IPS-20b (cell line): ENCODE measurements at regions not wholly inside any gene's neighbourhood (a gene's known extent, or its start where the extent isn't known, plus 50 kb on each side); places are given as distances from the start of the nearest gene placed in this dataset.

Experiments used
- H3K27ac ChIP-seq: one replicate; pipeline ENCODE4 v1.5.1; 2013; ENCODE audit warnings: low read length
- H3K27me3 ChIP-seq: 2 replicates; pipeline ENCODE4 v1.6.1; 2013; ENCODE audit warnings: mild to moderate bottlenecking, low read length, inconsistent platforms; ENCODE audit not compliant: insufficient read depth
- H3K36me3 ChIP-seq: 2 replicates; pipeline ENCODE4 v1.6.1; 2013; ENCODE audit warnings: low read depth, mild to moderate bottlenecking, inconsistent platforms, low read length, moderate library complexity; ENCODE audit not compliant: insufficient read depth
- H3K4me1 ChIP-seq: 2 replicates; pipeline ENCODE4 v1.6.1; 2013; ENCODE audit warnings: mild to moderate bottlenecking, control low read depth, inconsistent platforms, low read length, moderate library complexity; ENCODE audit not compliant: insufficient read depth
- H3K4me3 ChIP-seq: 2 replicates; pipeline ENCODE4 v1.5.1; 2013; ENCODE audit warnings: mild to moderate bottlenecking, low read length, inconsistent platforms
- H3K9ac ChIP-seq: 2 replicates; pipeline ENCODE4 v1.6.1; 2013; ENCODE audit warnings: low read depth, mild to moderate bottlenecking, inconsistent platforms, low read length, moderate library complexity
- H3K9me3 ChIP-seq: 2 replicates; pipeline ENCODE4 v1.6.1; 2013; ENCODE audit warnings: mild to moderate bottlenecking, low read depth, low read length, inconsistent platforms; ENCODE audit not compliant: insufficient read depth

DNA sequence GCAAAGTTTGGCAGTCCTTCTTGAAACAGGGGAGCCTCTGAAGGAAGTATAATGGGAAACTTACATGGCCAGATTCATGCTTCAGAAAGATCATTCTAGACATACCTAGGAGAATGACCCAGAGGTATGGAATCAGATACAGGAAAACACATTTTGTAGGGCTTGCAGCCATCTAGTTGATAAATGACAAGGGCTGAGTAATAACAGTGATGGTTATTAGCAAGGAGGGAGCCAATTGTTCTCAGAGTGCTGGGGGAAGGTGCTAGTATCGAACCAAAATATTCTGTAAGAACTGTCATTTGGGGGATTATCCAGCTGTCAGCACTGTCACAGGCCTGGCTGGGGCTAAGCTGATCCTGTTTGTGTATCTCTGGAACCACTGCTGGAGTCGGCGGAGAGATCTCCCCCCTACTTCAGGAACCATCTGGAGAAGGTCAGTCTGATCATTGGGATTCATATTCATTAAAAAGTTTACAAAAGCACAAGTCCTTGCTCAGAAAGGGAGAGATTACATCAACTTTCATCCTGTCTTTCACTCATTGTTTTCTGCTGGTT is 113.8 kb upstream of the THSD7B start:
- Histone ChIP-seq H3K9ac (no peak overlapping the region), H3K4me3 (no peak overlapping the region), H3K27ac (no peak overlapping the region), H3K27me3 (no peaks in the 10 kb centered on the region), H3K36me3 (no peaks in the 10 kb centered on the region), H3K9me3 (no peaks in the 10 kb centered on the region), H3K4me1 (peaks cover 7% of the 10 kb centered on the region; the same call in 1 of the 2 replicates)

DNA sequence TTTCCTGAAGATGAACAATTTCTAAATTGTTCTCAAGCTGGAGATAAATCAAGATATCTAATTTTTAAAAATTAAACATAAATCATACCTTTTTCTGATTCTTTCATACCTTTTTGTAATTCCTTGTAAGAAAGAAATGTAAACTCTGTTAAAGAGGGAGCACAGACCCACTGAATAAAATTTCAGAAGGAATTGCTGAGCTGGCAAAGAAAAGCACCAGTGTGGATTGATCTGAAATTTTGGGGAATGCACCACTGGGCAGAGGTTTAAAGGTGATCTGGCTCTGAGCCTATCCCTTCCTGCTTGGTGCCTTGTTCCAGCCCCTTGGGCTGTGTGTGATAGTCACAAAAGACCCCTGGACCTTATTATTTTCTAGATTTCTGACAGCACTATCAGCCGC is 118.3 kb upstream of the THSD7B start:
- Histone ChIP-seq H3K9me3 (no peaks in the 10 kb centered on the region), H3K4me3 (no peak overlapping the region), H3K9ac (no peak overlapping the region), H3K27ac (no peak overlapping the region), H3K36me3 (no peaks in the 10 kb centered on the region), H3K27me3 (no peaks in the 10 kb centered on the region), H3K4me1 (no peaks in the 10 kb centered on the region)

DNA sequence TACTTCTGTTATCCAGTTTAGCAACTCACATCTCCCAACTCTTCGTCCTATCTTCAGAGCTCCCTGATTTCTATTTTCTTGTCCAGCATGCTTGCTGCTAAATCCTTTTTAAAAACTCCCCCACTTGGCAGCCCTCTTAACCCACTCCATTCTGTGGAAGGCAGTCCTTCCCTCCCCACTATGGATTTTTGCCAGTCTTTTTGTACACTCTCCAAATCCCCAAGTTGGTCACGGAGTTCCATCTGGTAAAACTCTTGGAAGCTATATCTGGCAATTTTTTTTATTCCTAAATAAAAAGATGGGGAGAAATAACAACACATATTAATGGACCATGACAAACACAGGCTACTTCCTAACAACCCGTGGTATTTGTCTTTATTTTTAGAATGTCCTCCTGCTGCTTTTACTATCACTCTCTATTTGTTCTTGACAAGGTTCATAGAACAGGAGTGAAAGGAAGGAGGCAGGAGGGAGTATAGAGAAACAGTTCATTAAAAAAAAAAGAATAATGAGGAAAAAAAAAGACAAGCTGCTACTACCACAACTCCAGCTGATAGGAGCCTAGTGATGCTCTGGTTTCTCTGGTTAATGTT is 120.0 kb upstream of the THSD7B start:
- H3K9ac ChIP-seq: no peak overlapping the region
- H3K27me3 ChIP-seq: no peaks in the 10 kb centered on the region
- H3K4me1 ChIP-seq: no peaks in the 10 kb centered on the region
- no peaks in the 10 kb centered on the region for H3K36me3 ChIP-seq
- H3K27ac ChIP-seq: no peak overlapping the region
- no peaks in the 10 kb centered on the region for H3K9me3 ChIP-seq
- H3K4me3 ChIP-seq: no peak overlapping the region

DNA sequence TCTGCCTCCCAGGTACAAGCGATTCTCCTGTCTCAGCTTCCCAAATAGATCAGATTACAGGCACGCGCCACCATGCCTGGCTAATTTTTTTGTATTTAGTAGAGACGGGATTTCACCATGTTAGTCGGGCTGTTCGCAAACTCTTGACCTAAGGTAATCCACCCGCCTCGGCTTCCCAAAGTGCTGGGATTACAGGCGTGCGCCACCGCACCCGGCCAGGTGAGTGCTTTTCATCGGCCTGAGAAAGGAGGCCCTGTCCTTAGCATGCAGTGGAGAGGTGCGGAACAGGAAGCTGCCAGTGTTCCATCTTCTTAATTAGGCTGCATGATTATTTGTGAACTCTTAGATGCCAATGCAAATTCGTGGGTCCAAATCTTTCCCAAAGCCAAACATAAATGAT is 125.7 kb upstream of the THSD7B start:
- H3K27me3 ChIP-seq: no peaks in the 10 kb centered on the region
- no peaks in the 10 kb centered on the region for H3K36me3 ChIP-seq
- H3K4me1 ChIP-seq: no peaks in the 10 kb centered on the region
- H3K9ac ChIP-seq: no peak overlapping the region
- H3K4me3 ChIP-seq: no peak overlapping the region
- no peak overlapping the region for H3K27ac ChIP-seq
- H3K9me3 ChIP-seq: no peaks in the 10 kb centered on the region

DNA sequence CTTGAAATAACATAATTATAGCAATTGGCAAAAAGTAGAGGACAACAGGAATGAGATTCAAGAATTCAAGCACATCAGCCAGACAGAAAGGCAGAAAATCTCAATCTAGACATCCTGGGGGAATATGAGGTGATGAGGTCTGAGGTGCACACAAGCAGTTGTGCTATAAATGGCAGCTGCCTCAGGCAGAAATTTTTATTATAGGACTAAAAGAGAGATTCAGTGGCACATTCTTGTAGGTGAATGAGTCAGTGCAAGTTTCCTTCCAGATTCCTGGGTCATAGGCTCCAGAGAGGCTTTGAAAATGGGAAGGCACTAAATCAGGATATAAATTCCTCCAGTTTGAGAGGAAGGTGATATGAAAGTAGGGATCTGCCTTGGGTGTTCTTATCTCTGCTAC is 127.2 kb upstream of the THSD7B start:
- no peaks in the 10 kb centered on the region for H3K36me3 ChIP-seq
- H3K9ac ChIP-seq: no peak overlapping the region
- no peak overlapping the region for H3K27ac ChIP-seq

DNA sequence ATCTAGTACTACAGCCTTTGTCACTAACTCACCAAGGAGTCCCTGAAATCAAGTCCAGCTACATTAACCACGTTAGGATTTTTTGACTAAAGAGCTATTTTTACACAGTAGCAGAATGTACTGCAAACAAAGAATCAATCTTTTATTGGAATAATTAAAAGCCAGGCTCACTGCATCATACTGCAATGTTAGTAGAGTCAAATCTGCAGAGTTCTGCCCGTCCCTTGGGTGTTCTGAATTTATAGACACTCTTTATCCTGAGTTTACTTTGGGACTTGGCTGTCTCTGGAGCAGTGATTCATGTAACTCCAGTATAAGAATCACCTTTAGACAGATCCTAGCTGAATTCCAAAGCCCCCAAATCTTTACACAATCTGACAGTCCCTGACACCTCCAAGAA is 127.9 kb upstream of the THSD7B start:
- H3K27me3 ChIP-seq: no peaks in the 10 kb centered on the region
- no peak overlapping the region for H3K9ac ChIP-seq
- H3K9me3 ChIP-seq: no peaks in the 10 kb centered on the region
- no peaks in the 10 kb centered on the region for H3K4me1 ChIP-seq
- H3K4me3 ChIP-seq: no peak overlapping the region
- no peak overlapping the region for H3K27ac ChIP-seq
- no peaks in the 10 kb centered on the region for H3K36me3 ChIP-seq

More for the DNA sequence above, 127.2 kb upstream of the THSD7B start:
- Histone ChIP-seq H3K4me3 (no peak overlapping the region), H3K9me3 (no peaks in the 10 kb centered on the region), H3K4me1 (no peaks in the 10 kb centered on the region), H3K27me3 (no peaks in the 10 kb centered on the region)

DNA sequence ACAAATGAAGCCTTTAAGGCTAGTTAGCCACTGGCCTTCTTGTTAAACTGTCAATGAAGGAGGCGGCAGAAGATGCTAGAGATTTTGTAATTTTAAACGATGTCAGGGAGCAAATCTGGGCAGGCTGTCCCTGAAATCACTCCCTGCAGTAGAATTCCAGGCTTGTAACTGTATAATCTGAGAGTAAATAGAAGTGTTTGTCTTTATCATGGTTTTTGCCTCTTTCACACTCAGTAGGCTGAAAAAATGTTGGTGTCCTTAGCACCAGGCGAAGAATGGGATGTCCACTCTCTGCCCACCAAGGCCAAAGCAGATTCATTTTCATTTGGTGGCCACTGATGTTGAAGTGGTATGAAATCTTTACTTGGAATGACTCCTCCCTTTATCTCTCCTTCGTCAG is 136.9 kb upstream of the THSD7B start:
- H3K9me3 ChIP-seq: no peaks in the 10 kb centered on the region
- no peak overlapping the region for H3K4me3 ChIP-seq
- H3K27me3 ChIP-seq: no peaks in the 10 kb centered on the region
- H3K9ac ChIP-seq: no peak overlapping the region
- no peaks in the 10 kb centered on the region for H3K36me3 ChIP-seq
- H3K27ac ChIP-seq: no peak overlapping the region
- no peaks in the 10 kb centered on the region for H3K4me1 ChIP-seq

DNA sequence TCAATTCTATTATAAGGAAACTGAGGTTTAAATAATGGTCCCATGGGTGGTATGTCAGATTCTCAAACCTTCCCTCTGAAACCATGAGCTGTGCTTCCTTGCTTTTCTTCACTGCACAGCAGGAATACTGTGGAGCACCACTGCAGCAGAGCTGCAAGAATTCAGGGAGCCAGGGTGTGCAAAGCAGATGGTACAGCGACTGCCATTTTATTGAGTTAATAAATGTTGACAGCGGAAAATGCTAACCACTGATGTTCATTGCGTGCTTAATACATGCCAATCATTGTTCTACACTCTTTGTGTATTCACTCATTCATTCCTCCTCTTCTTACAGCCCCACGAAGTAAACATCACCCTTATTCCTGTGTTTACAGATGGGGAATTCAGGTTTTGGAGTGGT is 152.2 kb upstream of the THSD7B start:
- Histone ChIP-seq H3K9ac (no peak overlapping the region), H3K4me1 (no peaks in the 10 kb centered on the region), H3K27ac (no peak overlapping the region), H3K36me3 (no peaks in the 10 kb centered on the region), H3K27me3 (no peaks in the 10 kb centered on the region), H3K9me3 (no peaks in the 10 kb centered on the region), H3K4me3 (no peak overlapping the region)

DNA sequence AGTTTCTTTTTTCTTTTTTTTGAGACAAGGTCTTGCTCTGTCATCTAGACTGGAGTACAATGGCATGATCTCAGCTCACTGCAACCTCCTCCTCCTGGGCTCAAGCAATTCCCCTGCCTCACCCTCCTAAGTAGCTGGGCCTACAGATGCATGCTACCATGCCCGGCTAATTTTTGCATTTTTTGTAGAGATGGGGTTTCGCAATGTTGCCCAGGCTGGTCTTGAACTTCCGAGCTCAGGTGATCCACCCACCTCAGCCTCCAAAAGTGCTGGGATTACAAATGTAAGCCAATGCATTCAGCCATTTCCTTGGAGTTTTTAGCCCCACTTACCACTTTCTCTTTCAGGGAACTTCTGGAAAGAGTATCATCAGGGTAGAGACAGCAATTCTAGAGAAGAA is 153.3 kb upstream of the THSD7B start:
- no peaks in the 10 kb centered on the region for H3K4me1 ChIP-seq
- H3K9me3 ChIP-seq: no peaks in the 10 kb centered on the region
- H3K9ac ChIP-seq: no peak overlapping the region
- H3K27me3 ChIP-seq: no peaks in the 10 kb centered on the region
- H3K36me3 ChIP-seq: no peaks in the 10 kb centered on the region
- H3K4me3 ChIP-seq: no peak overlapping the region
- H3K27ac ChIP-seq: no peak overlapping the region

DNA sequence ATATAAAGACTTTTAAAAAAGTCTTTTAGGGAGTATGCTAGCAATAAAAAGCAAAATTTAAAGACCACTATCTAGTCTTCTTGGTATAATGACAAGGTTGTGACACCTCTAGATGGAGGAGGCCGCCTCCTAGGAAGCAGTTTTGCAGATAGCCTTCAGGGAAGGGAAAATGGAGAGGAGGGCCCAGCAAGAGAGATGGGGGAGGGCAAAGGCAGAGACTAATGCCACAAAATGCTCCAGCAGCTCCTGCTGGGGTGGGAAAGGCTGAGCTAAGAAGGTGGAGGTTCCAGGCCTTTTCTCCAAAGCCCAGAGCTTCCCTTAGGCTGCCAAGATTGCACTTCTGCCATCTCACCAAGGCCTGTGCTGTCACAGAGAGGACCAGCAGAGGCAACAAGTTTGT is 153.9 kb upstream of the THSD7B start:
- Histone ChIP-seq H3K4me3 (no peak overlapping the region), H3K27ac (no peak overlapping the region), H3K9ac (no peak overlapping the region)

DNA sequence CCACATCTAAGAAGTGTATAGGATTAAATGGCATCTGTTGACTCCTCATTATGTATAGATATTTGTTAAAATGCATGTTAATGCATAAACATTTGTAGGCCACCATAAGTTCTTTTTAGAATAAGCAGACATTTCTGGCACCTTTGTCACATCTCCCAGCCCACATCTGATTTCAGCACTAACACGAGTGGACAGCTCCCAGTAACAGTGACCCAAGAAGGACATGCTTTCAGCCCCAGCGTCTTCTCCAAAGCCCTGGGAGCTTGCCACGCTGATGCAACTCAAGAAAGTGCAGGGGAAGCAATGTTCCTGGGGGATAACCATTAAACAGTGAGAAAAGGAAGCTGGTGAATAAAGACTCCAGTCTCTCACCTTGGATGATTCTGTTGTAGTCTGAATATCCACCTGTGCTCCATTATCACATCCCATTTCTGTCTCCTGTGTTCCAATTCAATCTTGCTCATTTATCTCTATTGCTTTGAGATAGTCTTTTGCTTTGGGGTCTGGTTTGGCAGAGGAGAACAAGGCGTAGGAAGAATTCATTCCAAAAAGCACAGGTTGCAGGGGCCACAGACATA is 182.6 kb upstream of the THSD7B start:
- H3K27me3 ChIP-seq: no peaks in the 10 kb centered on the region; the same call in 1 of the 2 replicates
- H3K4me3 ChIP-seq: no peak overlapping the region
- H3K4me1 ChIP-seq: no peaks in the 10 kb centered on the region
- no peaks in the 10 kb centered on the region for H3K36me3 ChIP-seq
- H3K9me3 ChIP-seq: peaks cover under 1% of the 10 kb centered on the region; the same call in 1 of the 2 replicates
- H3K9ac ChIP-seq: no peak overlapping the region
- no peak overlapping the region for H3K27ac ChIP-seq

More for the DNA sequence above, 153.9 kb upstream of the THSD7B start:
- Histone ChIP-seq H3K36me3 (no peaks in the 10 kb centered on the region), H3K9me3 (no peaks in the 10 kb centered on the region), H3K27me3 (no peaks in the 10 kb centered on the region), H3K4me1 (no peaks in the 10 kb centered on the region)

DNA sequence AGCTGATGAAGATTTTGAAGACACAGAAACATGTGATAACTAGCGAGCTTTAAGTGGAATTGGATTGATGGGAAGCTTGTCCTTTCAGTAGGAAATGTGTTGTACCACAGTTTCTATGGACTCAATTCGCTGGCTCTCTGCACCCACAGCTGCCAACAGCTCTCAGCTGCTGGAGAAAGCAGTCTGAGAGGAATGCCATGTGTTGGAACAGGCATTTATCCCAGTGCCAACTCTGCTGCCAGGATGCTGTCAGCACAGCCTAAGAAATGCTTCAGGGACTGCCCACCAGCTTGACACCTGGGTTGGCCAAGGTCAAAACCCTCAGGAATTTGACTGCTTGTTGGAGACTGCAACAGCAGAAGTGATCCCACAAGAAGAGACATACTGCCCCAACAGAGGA is 193.0 kb upstream of the THSD7B start:
- no peaks in the 10 kb centered on the region for H3K4me1 ChIP-seq
- H3K9ac ChIP-seq: no peak overlapping the region
- no peaks in the 10 kb centered on the region for H3K27me3 ChIP-seq
- H3K4me3 ChIP-seq: no peak overlapping the region
- no peaks in the 10 kb centered on the region for H3K9me3 ChIP-seq
- H3K27ac ChIP-seq: no peak overlapping the region
- no peaks in the 10 kb centered on the region for H3K36me3 ChIP-seq
